PC-3 (cell line): ENCODE measurements at regions not wholly inside any gene's neighbourhood (a gene's known extent, or its start where the extent isn't known, plus 50 kb on each side); places are given as distances from the start of the nearest gene placed in this dataset.

Experiments
- ATAC-seq: fragments of 200-7000 bp; cut with Tn5 transposase; 2 replicates; pipeline ENCODE4 v1.9.1; 2020; ENCODE audit warnings: mild to moderate bottlenecking, moderate library complexity
- BruUV-seq: library from RNA; stranded (reverse); fragments of 400-500 nt; replicated peaks from 2 replicates; lab custom pipeline; 2021; lab: Mats Ljungman, UMichigan
- CTCF ChIA-PET: fragments of 300-600 bp; sonication (Branson Sonifier 250); formaldehyde crosslinking; loops from one replicate; lab custom pipeline; 2022; ENCODE audit warnings: antibody characterized with exemption; lab: Charles Lee
- POLR2A ChIA-PET: fragments of 300-600 bp; sonication (Branson Sonifier 250); formaldehyde crosslinking; loops from one replicate; lab custom pipeline; 2022; ENCODE audit warnings: antibody characterized with exemption; ENCODE audit not compliant: unreplicated experiment; lab: Charles Lee
- DNase-seq: peaks from one replicate; pipeline ENCODE4 v3.0.0-alpha.2; 2015
- H2AFZ ChIP-seq: fragments of 300-600 bp; sonication (generic); 2 replicates; pipeline ENCODE4 v1.6.0; 2016; ENCODE audit warnings: antibody characterized with exemption, low read length
- H3F3A ChIP-seq: fragments of 300-600 bp; sonication (generic); one replicate; pipeline ENCODE4 v1.6.0; 2017; ENCODE audit warnings: antibody characterized with exemption, low read length, control low read depth, mild to moderate bottlenecking; ENCODE audit not compliant: unreplicated experiment
- H3K27ac ChIP-seq: fragments of 300-600 bp; sonication (generic); 2 replicates; pipeline ENCODE4 v1.5.1; 2016; ENCODE audit warnings: mild to moderate bottlenecking, low read length
- H3K27me3 ChIP-seq: fragments of 300-600 bp; sonication (generic); 2 replicates; pipeline ENCODE4 v1.6.1; 2016; ENCODE audit warnings: low read length, mixed read lengths
- H3K36me3 ChIP-seq: fragments of 300-600 bp; sonication (generic); 2 replicates; pipeline ENCODE4 v1.6.1; 2016; ENCODE audit warnings: low read depth, mixed run types, low read length, mixed read lengths
- H3K4me1 ChIP-seq: fragments of 300-600 bp; sonication (generic); 2 replicates; pipeline ENCODE4 v1.5.1; 2016; ENCODE audit warnings: low read length; ENCODE audit not compliant: insufficient read depth
- H3K4me2 ChIP-seq: fragments of 300-600 bp; sonication (generic); 2 replicates; pipeline ENCODE4 v1.6.0; 2016; ENCODE audit warnings: low read length
- H3K4me3 ChIP-seq: fragments of 300-600 bp; sonication (generic); 2 replicates; pipeline ENCODE4 v1.5.1; 2016; ENCODE audit warnings: mild to moderate bottlenecking, low read length, mixed read lengths
- H3K79me2 ChIP-seq: fragments of 300-600 bp; sonication (generic); 2 replicates; pipeline ENCODE4 v1.6.1; 2017; ENCODE audit warnings: low read length, mixed read lengths
- H3K9ac ChIP-seq: fragments of 300-600 bp; sonication (generic); 2 replicates; pipeline ENCODE4 v1.6.0; 2016; ENCODE audit warnings: mild to moderate bottlenecking, low read length
- H3K9me2 ChIP-seq: fragments of 300-600 bp; sonication (generic); replicated peaks from 2 replicates; pipeline ENCODE4 v1.6.1; 2016; ENCODE audit warnings: mixed run types, low read length, mixed read lengths
- H3K9me3 ChIP-seq: fragments of 300-600 bp; sonication (generic); 2 replicates; pipeline ENCODE4 v1.6.1; 2016; ENCODE audit warnings: low read length, mixed read lengths
- H4K20me1 ChIP-seq: fragments of 300-600 bp; sonication (generic); 2 replicates; pipeline ENCODE4 v1.6.1; 2016; ENCODE audit warnings: low read length, mixed read lengths
- CTCF ChIP-seq: fragments of 300-600 bp; sonication (generic); conservative IDR thresholded peaks from 2 replicates; pipeline ENCODE4 v1.5.1; 2017; ENCODE audit warnings: antibody characterized with exemption, low read depth, mild to moderate bottlenecking, low read length
- EZH2 ChIP-seq: fragments of 300-600 bp; sonication (generic); IDR thresholded peaks from one replicate; pipeline ENCODE4 v1.6.1; 2017; ENCODE audit warnings: antibody characterized with exemption, mild to moderate bottlenecking, low read length; ENCODE audit not compliant: unreplicated experiment
- EZH2phosphoT487 ChIP-seq: fragments of 300-600 bp; sonication (generic); IDR thresholded peaks from 2 replicates; pipeline ENCODE4 v1.6.1; 2018; ENCODE audit warnings: mild to moderate bottlenecking, antibody characterized with exemption, low read length, borderline replicate concordance
- intact Hi-C: fragments of 100-400 bp; cut with micrococcal nuclease; formaldehyde crosslinking; loops from 2 replicates; pipeline ENCODE4 v1.9.0; 2023

- Histone ChIP-seq H3K9ac (no peak overlapping the region), H3K27ac (no peak overlapping the region), H3K4me3 (no peak overlapping the region), H3K9me3 (peaks cover 2% of the 10 kb centered on the region), H3K4me2 (no peak overlapping the region), H3K36me3 (no peaks in the 10 kb centered on the region), H4K20me1 (no peaks in the 10 kb centered on the region), H2AFZ (no peak overlapping the region), H3K79me2 (no peaks in the 10 kb centered on the region), H3F3A (no peaks in the 10 kb centered on the region), H3K4me1 (no peaks in the 10 kb centered on the region), H3K9me2 (no peaks in the 10 kb centered on the region), H3K27me3 (no peaks in the 10 kb centered on the region)
- ATAC-seq: no peak
- no TSS peak for BruUV-seq
- intact Hi-C loops: no loop called here
- no peak for DNase-seq
- no peak for TF ChIP-seq EZH2
- TF ChIP-seq EZH2phosphoT487: no peak
- TF ChIP-seq CTCF: no peak
- POLR2A ChIA-PET: no interaction called here
- CTCF ChIA-PET: no interaction called here
Observed at GRCh38 chr21:22544747-22545146, 1546.5 kb downstream of the NCAM2 start.

GRCh38 chr21:22552390-22552789 is 1554.2 kb downstream of the NCAM2 start:
- no peak overlapping the region for H3K27ac ChIP-seq
- no peaks in the 10 kb centered on the region for H3K36me3 ChIP-seq
- H2AFZ ChIP-seq: no peak overlapping the region
- no peaks in the 10 kb centered on the region for H3K9me2 ChIP-seq
- CTCF ChIA-PET: no interaction called here
- ATAC-seq (no peak), DNase-seq (no peak)
- H3K4me3 ChIP-seq: no peak overlapping the region
- no peaks in the 10 kb centered on the region for H3K4me1 ChIP-seq
- H3K79me2 ChIP-seq: no peaks in the 10 kb centered on the region
- no peaks in the 10 kb centered on the region for H3K9me3 ChIP-seq
- no peaks in the 10 kb centered on the region for H3K27me3 ChIP-seq
- intact Hi-C loops: no loop called here
- H3K9ac ChIP-seq: no peak overlapping the region
- no peak for TF ChIP-seq EZH2
- no peak for TF ChIP-seq CTCF
- TF ChIP-seq EZH2phosphoT487: no peak
- H4K20me1 ChIP-seq: no peaks in the 10 kb centered on the region
- no peaks in the 10 kb centered on the region for H3F3A ChIP-seq
- BruUV-seq: no TSS peak
- POLR2A ChIA-PET: no interaction called here
- no peak overlapping the region for H3K4me2 ChIP-seq

- intact Hi-C loops: no loop called here
- BruUV-seq: no TSS peak
- Histone ChIP-seq H3F3A (no peaks in the 10 kb centered on the region), H3K4me2 (no peak overlapping the region), H3K9ac (no peak overlapping the region), H4K20me1 (no peaks in the 10 kb centered on the region), H3K79me2 (no peaks in the 10 kb centered on the region), H3K4me3 (no peak overlapping the region), H3K9me2 (no peaks in the 10 kb centered on the region), H3K27me3 (no peaks in the 10 kb centered on the region), H3K36me3 (no peaks in the 10 kb centered on the region), H3K9me3 (no peaks in the 10 kb centered on the region), H3K27ac (no peak overlapping the region), H2AFZ (no peak overlapping the region), H3K4me1 (no peaks in the 10 kb centered on the region)
- no peak for ATAC-seq
- TF ChIP-seq CTCF (no peak), EZH2phosphoT487 (no peak), EZH2 (no peak)
- no peak for DNase-seq
- POLR2A ChIA-PET: no interaction called here
- CTCF ChIA-PET: no interaction called here
Observed at GRCh38 chr21:22554690-22555316, 1556.6 kb downstream of the NCAM2 start.
